T-helper 1 cell (primary cell): ENCODE measurements at regions not wholly inside any gene's neighbourhood (a gene's known extent, or its start where the extent isn't known, plus 50 kb on each side); places are given as distances from the start of the nearest gene placed in this dataset.

Source experiments
- DNase-seq, 5 donors: peaks; one replicate each; pipeline ENCODE4 v3.0.0-alpha.2; 2012 to 2020

DNA sequence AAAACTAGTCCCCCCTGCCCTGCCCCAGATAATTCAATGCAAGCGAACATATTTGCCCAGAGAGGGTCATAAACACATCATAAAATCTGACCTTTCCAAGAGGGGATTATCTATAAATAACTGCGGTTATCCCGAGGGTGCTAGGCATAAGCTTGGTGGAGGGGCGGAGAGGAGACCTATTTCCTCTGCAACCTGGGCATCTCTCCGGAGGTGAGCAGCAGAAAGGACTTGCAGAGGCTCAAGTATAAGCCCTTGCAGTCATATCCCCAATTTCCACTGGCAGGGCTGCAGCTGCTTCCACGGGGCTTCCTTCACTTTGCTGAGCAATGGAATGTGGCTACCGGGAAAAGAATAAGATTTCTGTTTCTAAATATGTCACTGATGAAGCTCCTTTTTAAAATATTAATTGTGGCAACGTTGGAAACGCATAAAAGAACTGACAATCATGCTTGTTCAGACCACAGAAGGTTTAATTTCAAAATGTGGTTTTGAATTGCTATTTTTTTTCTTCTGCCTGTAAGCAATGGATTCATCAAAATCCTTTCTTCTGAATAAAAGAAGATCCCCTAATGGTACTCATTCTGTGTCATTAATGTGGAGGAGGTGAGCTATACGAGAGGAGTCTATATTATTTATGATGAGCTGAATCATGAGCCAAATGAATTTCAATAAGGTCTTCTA lies 268.9 kb upstream of the ATP2B1 start:
- DNase-seq: no peak

GRCh38 chr12:89976866-89977265 lies 268.2 kb upstream of the ATP2B1 start:
- DNase-seq: no peak

DNA sequence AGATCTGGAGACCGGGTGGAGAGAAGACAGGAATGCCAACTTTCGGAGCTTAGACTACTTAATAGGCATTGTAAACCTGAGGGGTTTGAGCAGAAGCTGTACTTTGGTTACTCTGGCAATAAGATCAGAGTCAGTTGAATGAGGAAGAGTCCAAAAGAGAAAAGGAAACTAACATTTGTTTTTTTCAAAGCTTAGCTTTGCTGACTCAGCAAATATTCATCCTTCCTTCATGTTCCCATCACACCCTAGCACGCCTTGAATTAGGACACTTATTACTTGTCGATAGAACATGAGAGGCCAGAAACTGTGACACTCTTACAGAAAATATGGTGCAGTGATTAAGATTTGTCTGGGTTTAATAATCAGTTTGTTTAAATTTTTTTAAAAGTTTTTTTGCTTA lies 266.9 kb upstream of the ATP2B1 start:
- DNase-seq: no peak

- no peak for DNase-seq
Measured at GRCh38 chr12:89971880-89972279, 263.2 kb upstream of the ATP2B1 start.

DNA sequence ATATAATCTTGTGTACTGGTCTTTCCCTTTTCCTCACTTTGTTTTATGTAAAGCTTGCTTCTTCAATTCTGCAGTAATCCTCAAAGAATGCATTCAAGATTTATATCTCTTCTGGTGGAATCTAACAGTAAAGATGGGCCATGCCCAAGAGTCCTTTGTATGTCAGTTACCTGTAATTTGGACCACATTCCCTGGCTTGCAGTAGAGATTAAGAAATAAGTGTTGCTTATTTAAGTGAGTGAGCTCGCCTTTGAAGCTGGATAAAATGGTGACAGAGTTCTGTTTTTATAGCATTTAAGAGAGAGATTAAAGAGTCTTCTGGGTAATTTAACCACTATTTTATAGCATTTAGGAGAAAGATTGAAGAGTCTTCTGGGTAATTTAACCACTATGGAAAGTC lies 262.1 kb upstream of the ATP2B1 start:
- no peak for DNase-seq

GRCh38 chr12:89969093-89969492 lies 260.5 kb upstream of the ATP2B1 start:
- no peak for DNase-seq

GRCh38 chr12:89968151-89968700 lies 259.6 kb upstream of the ATP2B1 start:
- DNase-seq: no peak

- no peak for DNase-seq
Measured at GRCh38 chr12:89966495-89967240, 258.0 kb upstream of the ATP2B1 start.

DNA sequence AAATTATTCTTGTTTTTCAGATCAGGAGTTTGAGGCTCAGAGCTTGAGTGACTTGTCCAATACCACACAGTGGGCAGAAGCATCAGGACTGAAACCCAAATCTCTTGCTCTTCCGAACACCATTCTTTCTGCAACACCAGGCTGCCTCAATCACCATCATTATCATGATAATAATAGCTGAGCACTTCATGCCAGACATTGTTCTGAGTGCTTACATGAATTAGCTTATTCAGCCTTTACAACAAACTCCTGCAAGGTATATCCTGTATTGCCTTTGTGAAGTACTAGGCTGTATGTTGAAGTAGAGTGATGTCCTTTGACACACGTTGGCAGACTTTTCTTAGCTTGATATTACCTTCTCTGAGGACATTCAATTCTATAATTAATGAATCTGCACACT lies 257.4 kb upstream of the ATP2B1 start:
- no peak for DNase-seq

- no peak for DNase-seq
Measured at GRCh38 chr12:89962648-89963047, 254.0 kb upstream of the ATP2B1 start.

DNA sequence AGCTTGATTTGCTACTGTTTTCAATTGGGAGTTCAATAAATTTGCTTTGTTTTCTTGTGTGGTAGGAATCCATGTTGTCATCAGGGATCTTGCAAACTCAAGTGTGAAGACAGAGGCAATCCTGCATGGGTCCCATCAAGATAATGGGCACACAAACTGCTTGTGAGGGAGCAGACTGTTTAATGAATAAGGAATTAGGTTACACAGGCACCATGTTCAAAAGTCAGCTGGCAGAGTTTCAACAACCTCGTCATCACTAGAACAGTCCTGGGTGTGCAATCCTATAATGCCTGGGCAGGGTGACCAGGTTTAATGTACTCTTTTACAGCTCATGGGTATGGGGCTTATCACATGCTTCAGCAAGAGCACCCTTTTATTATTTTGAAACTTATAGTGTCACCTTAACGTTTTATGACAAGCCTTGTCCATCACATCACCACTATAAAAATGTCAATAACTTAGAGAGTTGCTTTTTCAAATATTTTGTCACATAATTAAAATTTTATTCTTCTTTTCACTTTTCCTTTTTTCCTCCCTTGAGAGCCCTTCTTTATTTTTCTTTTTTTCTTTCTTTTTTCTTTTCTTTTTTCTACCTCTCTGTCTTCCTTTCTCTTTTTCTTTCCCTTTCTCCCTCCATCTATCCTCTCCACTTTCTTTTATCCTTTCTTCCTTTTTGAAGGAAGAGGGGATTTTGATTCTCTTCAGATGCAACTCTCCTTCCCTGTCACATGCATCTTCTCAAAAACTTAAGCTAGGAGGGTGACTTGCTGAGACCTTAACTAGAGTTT lies 252.2 kb upstream of the ATP2B1 start:
- DNase-seq: no peak

DNA sequence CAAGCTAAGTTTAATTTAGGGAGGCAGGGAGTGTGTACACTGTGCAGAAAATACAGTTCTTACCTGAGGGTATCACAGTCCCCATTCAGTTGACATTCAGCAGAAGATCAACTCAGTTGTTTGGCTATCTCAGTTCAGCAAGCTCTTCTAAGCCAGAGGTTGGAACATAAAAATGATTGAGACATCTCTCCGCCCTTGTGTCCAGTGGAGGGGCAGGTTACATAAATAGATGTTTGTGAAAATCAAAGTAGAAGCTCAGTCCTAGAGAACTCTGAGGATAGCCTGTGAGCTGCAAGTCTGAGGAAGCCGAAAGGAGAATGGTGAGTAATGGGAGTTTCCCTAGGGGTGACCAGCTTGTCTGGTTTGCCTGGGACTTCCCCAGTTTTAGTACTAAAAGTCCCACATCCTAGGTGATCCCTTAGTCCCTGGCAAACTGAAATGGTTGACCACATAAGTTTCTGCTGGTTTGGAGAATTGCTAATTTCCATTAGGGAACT lies 251.4 kb upstream of the ATP2B1 start:
- peak in 1 of 5 donors; percentile 26 for DNase-seq

DNA sequence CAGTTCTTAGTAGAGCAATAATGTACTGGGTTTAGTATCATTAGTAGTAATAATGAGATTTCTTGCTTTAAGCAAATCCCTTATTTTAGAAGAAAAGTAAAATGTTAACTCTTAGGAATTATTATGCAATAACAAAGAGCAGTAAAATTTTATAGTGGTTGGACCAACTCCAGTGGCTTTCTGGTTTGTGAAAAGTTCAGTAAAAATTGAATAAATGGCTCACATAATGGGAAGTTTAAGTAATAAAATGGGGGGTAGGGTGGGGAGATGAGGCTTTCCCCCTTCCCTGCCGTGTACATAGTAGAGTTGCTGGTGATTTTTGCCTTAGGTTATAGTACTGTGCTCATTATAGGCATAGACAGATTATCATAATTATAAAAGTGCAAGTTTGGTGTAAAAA lies 250.5 kb upstream of the ATP2B1 start:
- no peak for DNase-seq

DNA sequence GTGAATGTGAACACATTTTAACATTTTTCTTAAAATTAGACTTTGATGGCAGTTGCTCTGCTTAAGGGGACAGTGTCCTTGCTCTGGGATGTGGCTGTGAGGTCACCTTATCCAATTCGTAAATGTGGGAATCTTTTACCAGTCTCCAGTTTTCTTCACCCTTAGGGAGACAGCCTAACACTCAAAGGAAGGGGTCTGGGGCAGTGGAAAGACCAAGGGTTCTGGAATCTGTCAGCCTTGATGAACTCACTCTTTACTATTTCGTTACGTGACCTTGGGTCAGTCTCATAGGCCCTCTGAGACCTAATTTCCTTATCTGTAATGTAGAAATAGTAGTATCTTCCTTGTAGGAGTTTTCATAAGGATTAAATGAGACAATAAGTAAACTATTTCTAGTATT lies 245.6 kb upstream of the ATP2B1 start:
- no peak for DNase-seq

GRCh38 chr12:89951694-89952060 lies 243.0 kb upstream of the ATP2B1 start:
- no peak for DNase-seq

DNA sequence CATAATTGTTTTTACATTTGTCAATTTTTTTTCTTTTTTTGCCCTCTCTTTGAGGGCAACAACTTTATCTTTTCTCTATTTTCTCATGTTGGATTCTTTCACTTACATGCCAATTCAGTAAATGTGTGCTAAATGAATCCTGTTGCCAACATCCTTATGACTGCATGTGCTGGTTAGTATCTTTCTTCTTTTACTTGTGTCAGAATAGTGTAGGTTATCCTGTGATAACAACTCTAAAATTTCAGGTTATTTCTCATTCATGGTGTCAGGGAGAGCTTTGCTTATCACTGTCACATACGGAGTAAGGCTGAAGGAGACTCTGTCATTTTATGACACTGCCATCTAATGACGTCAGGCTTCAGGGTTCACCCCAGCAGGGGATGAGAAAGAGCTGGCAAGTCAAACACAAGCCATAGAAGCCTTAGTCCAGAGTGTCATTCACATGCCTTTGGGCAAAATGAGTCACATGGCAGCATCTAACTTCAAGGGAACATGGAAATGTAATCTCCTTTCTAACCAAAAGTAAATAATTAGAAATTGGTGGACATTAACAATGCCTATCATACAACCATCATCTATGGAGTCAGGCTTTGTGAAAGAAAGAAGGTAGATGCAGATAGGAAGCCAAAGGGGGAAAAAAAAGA lies 242.5 kb upstream of the ATP2B1 start:
- no peak for DNase-seq

DNA sequence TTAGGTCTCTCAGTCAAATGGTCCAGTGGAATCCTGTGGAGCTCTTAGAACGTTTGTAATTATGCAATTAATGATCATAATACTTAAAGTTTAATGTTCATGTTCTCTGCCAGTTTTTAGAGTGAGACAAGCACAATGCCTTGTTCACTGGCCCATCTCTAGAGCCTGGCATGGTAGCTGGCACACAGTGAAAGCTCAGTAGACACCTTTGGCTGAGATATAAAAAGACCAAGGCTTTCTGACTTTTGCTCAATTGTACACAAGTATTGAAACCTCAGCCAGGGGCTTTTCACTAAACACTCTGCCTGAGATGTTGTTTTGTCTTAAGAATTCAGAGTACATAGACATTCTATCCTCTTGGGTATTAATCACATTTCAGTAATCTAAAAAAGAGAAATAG lies 241.8 kb upstream of the ATP2B1 start:
- no peak for DNase-seq

DNA sequence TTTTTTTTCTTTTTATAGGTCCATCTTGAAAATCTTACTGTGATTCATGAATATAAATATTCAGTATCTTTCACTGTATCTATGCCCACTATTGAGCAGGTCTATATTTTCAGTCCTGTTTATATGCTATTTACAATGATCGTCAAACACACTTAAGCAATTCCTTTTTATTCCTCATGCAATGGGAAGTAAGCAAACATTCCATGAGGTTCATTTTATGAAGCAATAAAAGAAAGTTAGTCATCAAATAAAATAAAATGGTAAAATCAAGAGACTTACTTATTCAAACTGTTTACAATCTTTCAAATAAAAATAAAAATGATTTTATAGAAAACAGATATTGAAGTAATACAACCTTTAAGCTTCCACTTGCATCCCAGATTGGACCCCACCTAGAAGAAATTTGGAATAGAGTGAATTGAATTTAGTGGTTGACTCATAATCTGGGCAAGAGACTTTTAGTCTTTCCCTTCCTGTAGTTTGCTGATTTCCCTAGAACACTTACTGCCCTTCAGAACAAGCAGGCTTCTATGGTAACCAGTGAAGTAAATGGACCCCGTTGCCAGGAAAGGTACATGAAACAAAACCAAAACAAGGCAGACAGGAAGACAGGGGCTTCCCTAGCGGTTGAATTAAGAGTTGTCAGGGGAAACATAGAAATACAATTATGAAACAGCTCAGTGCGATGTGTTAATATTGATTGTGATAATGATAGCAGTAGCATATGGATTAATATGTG lies 241.0 kb upstream of the ATP2B1 start:
- DNase-seq: peak in 4 of 5 donors; percentile 46 to 83 (median 55)

GRCh38 chr12:89948271-89949175 lies 239.9 kb upstream of the ATP2B1 start:
- DNase-seq: no peak

DNA sequence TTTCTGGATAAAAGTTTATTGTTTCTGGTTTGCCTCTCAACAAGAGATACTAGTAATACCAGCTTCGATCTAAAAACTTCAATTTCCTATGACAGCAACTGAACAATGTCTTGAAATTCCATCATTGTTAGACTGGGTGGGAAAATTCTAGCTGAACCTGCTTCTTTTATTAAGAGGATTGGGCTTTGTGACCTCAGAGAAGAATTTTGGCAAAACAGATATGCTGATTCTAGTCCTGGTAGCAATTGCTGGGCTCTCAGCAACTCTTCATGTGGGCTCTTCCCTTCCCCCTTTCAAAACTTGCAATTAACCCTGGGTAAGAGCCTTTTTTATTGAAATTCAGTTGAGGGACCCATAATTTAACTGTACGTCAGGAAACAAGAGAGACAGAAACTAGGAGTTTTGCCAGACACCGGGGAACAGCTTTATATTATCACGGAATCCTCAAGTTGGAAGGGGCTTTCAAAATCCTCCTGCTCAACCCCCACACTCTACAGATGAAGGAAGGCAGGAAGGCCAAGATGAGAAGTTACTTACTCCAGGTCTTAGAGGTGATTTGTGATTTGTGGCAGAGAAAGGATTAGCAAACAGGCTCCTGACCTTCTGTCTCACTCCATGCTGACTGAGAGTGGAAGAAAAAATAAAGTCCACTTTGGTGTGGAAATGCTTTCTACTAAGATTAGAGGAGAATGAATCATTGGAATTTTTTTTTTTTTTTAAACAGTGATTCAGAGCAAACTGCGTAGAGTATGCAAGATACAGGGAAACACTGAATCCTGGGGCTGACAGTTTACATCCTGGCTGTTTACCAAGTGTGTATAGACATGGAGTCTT lies 239.0 kb upstream of the ATP2B1 start:
- no peak for DNase-seq
